GM19395 (cell line): ENCODE measurements at regions not wholly inside any gene's neighbourhood (a gene's known extent, or its start where the extent isn't known, plus 50 kb on each side); places are given as distances from the start of the nearest gene placed in this dataset.
A peak's percentile ranks its signal among the peaks of the same experiment; 100 is the strongest.

Experiments used
- ATAC-seq: cut with Tn5 transposase; IDR thresholded peaks from one replicate; pipeline ENCODE4 v1.9.1; 2021; ENCODE audit warnings: mild to moderate bottlenecking, moderate library complexity; ENCODE audit not compliant: unreplicated experiment

GRCh38 chrX:45758738-45759397, 558.2 kb upstream of the DIPK2B start:
- ATAC-seq = peak; percentile 84

DNA sequence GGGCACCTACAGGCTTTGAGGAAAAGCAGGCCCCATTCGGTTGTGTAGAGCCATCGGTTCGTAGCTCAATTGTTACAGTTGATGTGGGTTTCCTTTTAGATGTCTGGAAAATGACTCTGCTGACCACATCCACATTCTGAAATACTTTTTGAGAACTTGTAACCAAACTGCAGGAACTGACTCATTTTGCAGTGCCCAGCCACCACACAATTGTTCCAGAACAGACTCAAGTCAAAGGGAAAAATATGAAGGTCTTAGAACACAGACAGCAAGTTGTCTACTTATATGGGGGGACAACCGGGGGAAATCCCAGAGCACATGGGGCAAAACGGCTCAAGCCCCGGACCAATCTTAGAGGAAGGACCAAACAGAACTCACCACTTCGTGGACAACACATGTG, 557.6 kb upstream of the DIPK2B start:
- peak; percentile 52 for ATAC-seq

DNA sequence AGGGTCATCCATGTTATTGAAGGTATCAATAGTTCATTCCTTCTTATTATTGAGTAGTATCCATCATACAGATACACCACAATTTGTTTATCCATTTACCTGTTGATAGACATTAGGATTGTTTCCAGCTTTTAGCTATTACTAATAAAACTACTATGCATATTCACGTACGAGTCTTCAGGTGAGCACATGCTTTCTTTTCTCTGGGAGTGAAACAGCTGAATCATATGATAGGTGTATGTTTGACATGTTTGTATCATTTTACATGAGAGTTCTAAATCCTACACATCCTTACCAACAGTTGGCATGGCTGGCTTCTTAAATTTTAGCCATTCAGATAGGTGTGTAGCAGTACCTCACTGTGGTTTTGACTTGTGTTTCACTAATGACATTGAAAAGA, 556.6 kb upstream of the DIPK2B start:
- no peak for ATAC-seq

- no peak for ATAC-seq
Observed at GRCh38 chrX:45756557-45756956, 555.9 kb upstream of the DIPK2B start.

GRCh38 chrX:45755703-45756102, 555.0 kb upstream of the DIPK2B start:
- no peak for ATAC-seq

GRCh38 chrX:45751156-45751555, 550.5 kb upstream of the DIPK2B start:
- ATAC-seq = no peak

DNA sequence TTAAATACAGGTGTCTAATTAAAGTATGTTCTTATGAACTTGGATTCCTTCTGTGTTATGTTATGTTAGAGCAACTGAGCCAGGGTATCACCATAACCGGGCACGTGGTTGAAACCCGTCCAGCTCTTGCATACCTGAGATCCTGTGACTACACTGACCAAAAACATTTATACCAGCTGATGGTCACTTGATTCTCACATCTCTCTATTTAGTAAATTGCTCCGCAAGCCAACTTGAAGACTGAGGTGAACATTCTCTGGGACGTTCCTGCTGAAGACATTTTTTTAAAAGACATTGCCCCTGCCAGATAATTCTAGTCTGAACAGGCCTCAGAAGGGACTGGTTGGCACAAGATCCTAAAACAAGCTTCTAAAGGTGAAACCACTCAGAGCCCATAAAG, 550.0 kb upstream of the DIPK2B start:
- no peak for ATAC-seq

DNA sequence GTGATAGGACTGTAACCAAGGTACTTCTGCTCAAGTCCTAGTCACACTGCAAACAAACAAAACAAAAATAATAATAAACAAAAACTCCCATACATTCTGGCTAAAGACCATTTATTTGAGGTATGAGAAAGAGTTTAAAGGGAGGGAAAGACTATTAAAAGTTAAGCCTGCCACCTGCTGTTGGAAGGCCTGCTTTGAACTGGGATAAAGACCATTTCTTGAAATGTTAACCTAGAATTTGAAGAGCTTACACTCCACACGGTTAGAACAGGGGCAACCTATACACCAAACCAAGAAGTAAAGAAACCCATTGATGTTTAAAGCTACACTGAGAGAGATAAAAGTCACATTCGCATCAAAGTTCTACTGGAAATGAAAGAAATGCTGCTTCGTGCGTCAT, 548.7 kb upstream of the DIPK2B start:
- no peak for ATAC-seq

DNA sequence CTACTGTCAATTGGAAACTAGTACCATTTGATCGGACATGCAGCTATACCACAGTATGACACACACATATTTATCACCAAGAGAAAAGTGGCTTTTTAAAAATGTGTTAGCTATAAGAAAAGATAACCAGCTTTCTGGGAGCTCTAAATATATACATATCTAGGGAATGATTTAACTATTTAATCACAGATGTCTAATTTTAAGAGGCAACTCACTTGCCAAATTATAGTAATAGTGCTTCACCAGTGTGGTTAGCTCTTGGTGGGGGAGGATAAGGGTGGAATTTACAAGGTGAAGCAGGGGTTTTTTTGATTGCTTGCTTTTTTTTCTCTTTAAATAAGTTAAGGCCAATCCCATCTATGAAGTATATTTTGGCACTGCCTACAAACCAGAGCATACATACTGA, 547.7 kb upstream of the DIPK2B start:
- no peak for ATAC-seq

- ATAC-seq = no peak
Observed at GRCh38 chrX:45747905-45748304, 547.2 kb upstream of the DIPK2B start.

- ATAC-seq = no peak
Observed at GRCh38 chrX:45745479-45745878, 544.8 kb upstream of the DIPK2B start.

DNA sequence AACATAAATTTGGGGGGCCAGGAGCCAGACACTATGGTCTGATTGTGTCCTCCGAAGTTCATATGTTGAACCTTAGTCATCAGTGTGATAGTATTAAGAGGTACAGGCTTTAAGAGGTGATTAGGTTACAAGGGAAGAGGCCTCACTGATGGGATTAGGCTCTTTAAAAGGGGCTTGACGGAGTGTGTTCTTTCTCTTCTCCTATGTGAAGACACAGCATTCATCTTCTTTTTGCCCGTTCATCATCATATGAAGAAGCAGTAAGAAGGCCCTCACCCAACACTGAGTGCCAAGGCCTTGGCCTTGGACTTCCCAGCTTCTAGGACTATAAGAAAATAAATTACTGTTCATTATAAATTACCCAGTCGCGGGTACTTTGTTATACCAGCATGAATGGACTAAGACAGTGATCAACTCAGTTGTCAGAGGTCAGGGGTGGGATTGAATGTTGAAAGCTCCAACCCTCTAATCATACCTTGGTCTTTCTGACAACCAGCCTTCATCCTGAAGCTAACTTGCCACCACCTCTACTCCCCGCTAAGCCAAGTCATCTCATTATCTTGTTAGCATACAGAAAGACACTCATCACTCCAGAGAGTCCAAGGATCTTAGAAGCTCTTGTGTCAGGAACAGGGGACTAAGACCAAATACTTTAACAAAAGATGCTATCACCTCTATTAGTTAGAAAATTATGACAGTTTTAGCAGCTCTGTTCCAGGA, 543.4 kb upstream of the DIPK2B start:
- ATAC-seq = no peak

DNA sequence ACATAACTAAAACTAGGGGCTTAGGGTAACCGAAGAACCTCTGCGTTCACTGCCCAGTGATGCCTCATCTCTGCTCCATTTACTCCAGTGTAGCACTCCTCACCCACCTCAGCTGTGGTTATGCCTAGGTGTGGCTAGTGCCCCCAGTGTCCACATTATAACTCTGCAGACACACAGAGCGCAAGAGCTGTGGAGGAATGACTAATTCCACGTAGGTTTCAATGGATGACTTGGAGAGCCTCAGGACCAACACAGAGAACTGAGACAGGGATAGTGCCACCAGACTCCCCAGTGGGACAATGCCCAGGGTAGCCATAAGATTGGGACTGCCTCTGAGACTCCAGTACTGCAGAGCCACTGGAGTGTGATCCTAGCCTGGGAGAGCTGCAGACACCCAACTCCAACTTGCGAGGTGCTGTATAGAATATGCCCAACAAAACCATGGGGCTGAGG, 542.4 kb upstream of the DIPK2B start:
- ATAC-seq = no peak

- no peak for ATAC-seq
Observed at GRCh38 chrX:45740291-45740690, 539.6 kb upstream of the DIPK2B start.

DNA sequence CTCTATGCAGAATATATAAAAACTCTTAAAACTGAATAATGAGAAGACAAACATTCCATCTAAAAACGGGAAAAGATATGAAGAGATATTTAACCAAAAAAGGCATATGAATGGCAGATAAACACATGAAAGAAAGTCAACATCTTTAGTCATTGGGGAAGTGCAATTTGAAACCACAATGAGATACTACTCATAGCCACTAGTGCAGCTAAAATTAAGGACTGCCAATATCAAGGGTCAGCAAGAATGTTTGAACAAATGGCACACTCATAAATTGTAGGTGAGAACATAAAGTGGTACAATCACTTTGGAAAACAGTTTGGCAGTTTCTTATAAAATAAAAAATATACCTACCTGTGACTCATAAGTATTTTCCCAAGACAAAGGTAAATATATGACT, 534.9 kb upstream of the DIPK2B start:
- ATAC-seq = no peak

- no peak for ATAC-seq
Observed at GRCh38 chrX:45731448-45731847, 530.8 kb upstream of the DIPK2B start.

GRCh38 chrX:45727761-45728160, 527.1 kb upstream of the DIPK2B start:
- no peak for ATAC-seq

DNA sequence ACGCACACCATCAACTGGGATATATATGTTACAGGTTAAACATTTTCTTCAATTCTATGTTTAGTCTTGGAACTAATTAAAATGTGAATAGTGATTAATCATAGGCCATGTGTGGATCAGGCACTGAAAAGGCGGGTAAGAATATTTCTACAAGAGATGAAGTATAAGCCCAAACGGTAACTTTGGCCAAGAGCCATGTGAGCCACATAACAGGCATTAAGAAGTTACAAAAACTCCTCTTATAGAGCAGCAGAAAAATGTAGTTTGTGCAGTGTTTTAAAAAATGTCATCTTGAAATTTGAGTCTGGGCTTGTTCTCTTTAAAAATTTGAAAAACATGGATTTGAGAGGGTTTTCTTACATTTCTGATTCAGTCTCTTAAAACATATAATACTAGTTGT, 521.8 kb upstream of the DIPK2B start:
- no peak for ATAC-seq

DNA sequence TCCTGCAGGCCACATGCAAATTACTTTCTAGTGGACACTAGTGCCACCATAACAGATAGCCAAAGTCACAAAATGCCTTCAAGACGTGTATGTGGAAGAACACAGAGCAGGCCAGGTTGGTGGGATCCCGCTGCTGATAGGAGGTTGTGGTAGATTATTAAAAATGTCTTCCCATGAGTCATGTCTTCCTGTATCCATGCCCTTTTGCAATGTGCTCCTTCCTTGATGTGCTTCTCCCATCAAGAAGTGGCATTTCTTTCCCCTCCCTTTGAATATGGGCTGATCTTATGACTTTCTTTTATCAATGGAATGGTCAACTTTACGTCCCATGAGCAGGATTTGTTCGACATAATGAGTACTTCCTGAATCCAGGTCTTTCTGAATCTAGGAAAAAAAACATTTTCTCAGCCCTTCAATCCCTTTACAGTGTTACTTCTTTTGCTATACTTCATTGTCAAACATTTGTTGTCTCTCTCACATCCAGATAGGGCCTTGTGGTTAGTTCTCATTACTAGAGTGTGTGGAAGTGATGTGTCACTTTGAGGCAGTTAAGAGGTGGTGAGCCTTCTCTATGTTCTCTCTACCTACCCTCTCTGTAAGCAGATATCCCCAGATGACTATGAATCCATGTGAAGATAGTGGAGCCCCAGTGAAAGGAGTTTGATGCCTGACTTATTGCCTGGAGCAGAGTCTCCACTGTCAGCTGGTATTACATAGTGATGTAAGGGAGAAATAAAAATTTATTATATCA, 519.2 kb upstream of the DIPK2B start:
- ATAC-seq = no peak

DNA sequence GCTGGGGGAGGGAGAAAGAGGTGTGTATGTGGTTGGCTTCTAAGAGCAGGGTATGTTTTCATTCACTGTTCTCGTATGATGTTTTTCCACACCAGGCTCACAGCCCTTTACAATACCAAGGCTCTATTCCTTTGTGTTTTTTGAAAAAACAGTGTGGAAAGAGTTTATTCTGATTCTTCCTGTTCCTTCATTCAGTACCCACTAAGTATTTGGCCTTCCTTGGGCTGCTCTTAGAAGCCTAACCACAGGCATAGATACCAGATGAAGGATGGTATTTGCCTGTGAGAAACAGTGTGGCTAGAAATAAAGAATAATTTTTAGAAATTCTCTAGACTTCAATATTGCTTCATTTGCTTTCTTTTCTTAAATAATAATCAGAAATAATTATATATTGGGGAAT, 518.0 kb upstream of the DIPK2B start:
- no peak for ATAC-seq

GRCh38 chrX:45716750-45717149, 516.1 kb upstream of the DIPK2B start:
- ATAC-seq = no peak

DNA sequence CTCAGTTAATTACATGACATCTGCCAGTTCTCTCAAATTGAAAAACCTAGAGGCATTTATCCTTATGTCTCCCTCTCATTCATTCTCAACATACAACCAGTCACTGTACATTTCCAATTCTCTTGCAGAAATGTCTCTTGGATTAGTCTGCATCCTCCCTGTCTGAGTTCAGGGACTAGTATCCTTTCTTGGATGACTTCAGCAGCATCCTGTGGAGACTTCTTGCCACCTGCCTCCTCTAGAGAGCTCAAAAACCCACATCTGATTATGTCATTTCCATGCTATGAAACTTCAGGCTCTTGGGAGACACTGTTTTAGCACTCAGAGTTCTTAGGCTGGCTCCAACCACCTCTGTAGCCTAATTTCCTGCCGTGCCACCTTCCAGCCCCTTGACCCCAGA, 515.1 kb upstream of the DIPK2B start:
- ATAC-seq = no peak
